ENCODE measurements at regions not wholly inside any gene's neighbourhood (a gene's known extent, or its start where the extent isn't known, plus 50 kb on each side); places are given as distances from the start of the nearest gene placed in this dataset.
A peak's percentile ranks its signal among the peaks of the same experiment; 100 is the strongest.

GRCh38 chr1:222126052-222126451 is 384.2 kb upstream of the DUSP10 start:
- H3K4me1 Mint-ChIP-seq (ENCODE audit: low read depth, unreplicated experiment), result peaks cover 6% of the 10 kb centered on the region
- peaks cover 5% of the 10 kb centered on the region for H3K27me3 Mint-ChIP-seq (ENCODE audit: insufficient read depth, unreplicated experiment)
- Histone ChIP-seq H3K27me3 (replicated peaks; ENCODE audit: control insufficient read depth, insufficient read depth, low read length) (no peaks in the 10 kb centered on the region), H3K36me3 (ENCODE audit: control insufficient read depth, insufficient read depth, low read length) (no peaks in the 10 kb centered on the region), H3K4me1 (no peaks in the 10 kb centered on the region), H3K9me3 (no peaks in the 10 kb centered on the region), H3K4me3 (ENCODE audit: low read depth, low read length) (no peak overlapping the region)
- TF ChIP-seq, protein P1, sequence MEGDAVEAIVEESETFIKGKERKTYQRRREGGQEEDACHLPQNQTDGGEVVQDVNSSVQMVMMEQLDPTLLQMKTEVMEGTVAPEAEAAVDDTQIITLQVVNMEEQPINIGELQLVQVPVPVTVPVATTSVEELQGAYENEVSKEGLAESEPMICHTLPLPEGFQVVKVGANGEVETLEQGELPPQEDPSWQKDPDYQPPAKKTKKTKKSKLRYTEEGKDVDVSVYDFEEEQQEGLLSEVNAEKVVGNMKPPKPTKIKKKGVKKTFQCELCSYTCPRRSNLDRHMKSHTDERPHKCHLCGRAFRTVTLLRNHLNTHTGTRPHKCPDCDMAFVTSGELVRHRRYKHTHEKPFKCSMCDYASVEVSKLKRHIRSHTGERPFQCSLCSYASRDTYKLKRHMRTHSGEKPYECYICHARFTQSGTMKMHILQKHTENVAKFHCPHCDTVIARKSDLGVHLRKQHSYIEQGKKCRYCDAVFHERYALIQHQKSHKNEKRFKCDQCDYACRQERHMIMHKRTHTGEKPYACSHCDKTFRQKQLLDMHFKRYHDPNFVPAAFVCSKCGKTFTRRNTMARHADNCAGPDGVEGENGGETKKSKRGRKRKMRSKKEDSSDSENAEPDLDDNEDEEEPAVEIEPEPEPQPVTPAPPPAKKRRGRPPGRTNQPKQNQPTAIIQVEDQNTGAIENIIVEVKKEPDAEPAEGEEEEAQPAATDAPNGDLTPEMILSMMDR (IDR thresholded peaks at IDR 0.05; ENCODE audit: insufficient read depth in 1 of 2, low read depth in 1 of 2, low read length in 1 of 2, severe bottlenecking in 1 of 2, unreplicated experiment in 1 of 2), result no peak
- CTCF ChIA-PET, result interaction anchor here (2.2 kb wide), 1 partner anchor 329 kb away, joined by 5 read pairs; no protein-coding TSS in a partner anchor
- H3K27ac Mint-ChIP-seq (ENCODE audit: unreplicated experiment), result no peak overlapping the region
- H3K36me3 Mint-ChIP-seq (ENCODE audit: insufficient read depth, unreplicated experiment), result no peaks in the 10 kb centered on the region
- POLR2A ChIA-PET, result no interaction called here
- BruUV-seq (replicated peaks), result no TSS peak
- intact Hi-C loops (cut with micrococcal nuclease; ENCODE audit: unreplicated experiment), result no loop called here
- no peak for DNase-seq
- no peak overlapping the region for H3K4me3 Mint-ChIP-seq (ENCODE audit: unreplicated experiment)
- H3K9me3 Mint-ChIP-seq (ENCODE audit: unreplicated experiment), result no peaks in the 10 kb centered on the region

DNA sequence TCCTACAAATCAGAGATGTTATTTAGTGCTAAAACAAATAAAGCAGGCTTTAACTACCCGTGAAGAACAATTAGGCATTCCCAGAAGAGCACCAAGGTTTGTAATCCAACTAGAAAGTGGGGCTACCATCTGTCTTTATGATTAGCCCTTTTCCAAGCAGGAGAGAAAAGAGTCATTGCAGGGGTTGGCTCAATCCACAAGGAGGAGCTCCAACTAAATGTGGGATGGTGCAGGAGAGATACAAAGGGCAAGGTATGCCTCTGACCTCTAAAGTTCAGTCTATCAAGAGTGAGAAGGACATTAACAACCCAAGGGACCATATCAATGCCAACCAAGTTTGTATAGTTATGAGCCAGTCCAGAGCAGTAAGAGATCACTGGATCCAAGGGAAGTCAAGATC is 382.7 kb upstream of the DUSP10 start:
- no TSS peak for BruUV-seq (replicated peaks)
- DNase-seq, result no peak
- Mint-ChIP-seq H3K27ac (ENCODE audit: unreplicated experiment) (no peak overlapping the region), H3K27me3 (ENCODE audit: insufficient read depth, unreplicated experiment) (peaks cover 5% of the 10 kb centered on the region), H3K4me3 (ENCODE audit: unreplicated experiment) (no peak overlapping the region), H3K9me3 (ENCODE audit: unreplicated experiment) (no peaks in the 10 kb centered on the region), H3K36me3 (ENCODE audit: insufficient read depth, unreplicated experiment) (no peaks in the 10 kb centered on the region), H3K4me1 (ENCODE audit: low read depth, unreplicated experiment) (peaks cover 6% of the 10 kb centered on the region)
- no peak overlapping the region for H3K4me3 ChIP-seq (ENCODE audit: low read depth, low read length)
- CTCF ChIA-PET, result no interaction called here
- no peaks in the 10 kb centered on the region for H3K27me3 ChIP-seq (replicated peaks; ENCODE audit: control insufficient read depth, insufficient read depth, low read length)
- POLR2A ChIA-PET, result no interaction called here
- no peaks in the 10 kb centered on the region for H3K36me3 ChIP-seq (ENCODE audit: control insufficient read depth, insufficient read depth, low read length)
- intact Hi-C loops (cut with micrococcal nuclease; ENCODE audit: unreplicated experiment), result loop anchor here (1.0 kb wide), 1 partner anchor 47 kb away; no protein-coding TSS in a partner anchor
- no peaks in the 10 kb centered on the region for H3K4me1 ChIP-seq
- no peaks in the 10 kb centered on the region for H3K9me3 ChIP-seq
- TF ChIP-seq, protein P1 (IDR thresholded peaks at IDR 0.05; ENCODE audit: insufficient read depth in 1 of 2, low read depth in 1 of 2, low read length in 1 of 2, severe bottlenecking in 1 of 2, unreplicated experiment in 1 of 2), result peak in 1 of 2 experiments; percentile 31

GRCh38 chr1:222123111-222123510 is 381.2 kb upstream of the DUSP10 start:
- Mint-ChIP-seq H3K4me1 (ENCODE audit: low read depth, unreplicated experiment) (peaks cover 6% of the 10 kb centered on the region), H3K4me3 (ENCODE audit: unreplicated experiment) (no peak overlapping the region), H3K27ac (ENCODE audit: unreplicated experiment) (no peak overlapping the region), H3K27me3 (ENCODE audit: insufficient read depth, unreplicated experiment) (peaks cover 5% of the 10 kb centered on the region), H3K36me3 (ENCODE audit: insufficient read depth, unreplicated experiment) (no peaks in the 10 kb centered on the region), H3K9me3 (ENCODE audit: unreplicated experiment) (no peaks in the 10 kb centered on the region)
- Histone ChIP-seq H3K4me1 (no peaks in the 10 kb centered on the region), H3K9me3 (no peaks in the 10 kb centered on the region), H3K4me3 (ENCODE audit: low read depth, low read length) (no peak overlapping the region), H3K27me3 (replicated peaks; ENCODE audit: control insufficient read depth, insufficient read depth, low read length) (no peaks in the 10 kb centered on the region), H3K36me3 (ENCODE audit: control insufficient read depth, insufficient read depth, low read length) (no peaks in the 10 kb centered on the region)
- intact Hi-C loops (cut with micrococcal nuclease; ENCODE audit: unreplicated experiment), result no loop called here
- DNase-seq, result no peak
- TF ChIP-seq, protein P1 (IDR thresholded peaks at IDR 0.05; ENCODE audit: insufficient read depth in 1 of 2, low read depth in 1 of 2, low read length in 1 of 2, severe bottlenecking in 1 of 2, unreplicated experiment in 1 of 2), result no peak
- CTCF ChIA-PET, result no interaction called here
- POLR2A ChIA-PET, result no interaction called here
- BruUV-seq (replicated peaks), result no TSS peak

Data from Caco-2 (cell line).